ENCODE measurements at regions not wholly inside any gene's neighbourhood (a gene's known extent, or its start where the extent isn't known, plus 50 kb on each side); places are given as distances from the start of the nearest gene placed in this dataset.

DNA sequence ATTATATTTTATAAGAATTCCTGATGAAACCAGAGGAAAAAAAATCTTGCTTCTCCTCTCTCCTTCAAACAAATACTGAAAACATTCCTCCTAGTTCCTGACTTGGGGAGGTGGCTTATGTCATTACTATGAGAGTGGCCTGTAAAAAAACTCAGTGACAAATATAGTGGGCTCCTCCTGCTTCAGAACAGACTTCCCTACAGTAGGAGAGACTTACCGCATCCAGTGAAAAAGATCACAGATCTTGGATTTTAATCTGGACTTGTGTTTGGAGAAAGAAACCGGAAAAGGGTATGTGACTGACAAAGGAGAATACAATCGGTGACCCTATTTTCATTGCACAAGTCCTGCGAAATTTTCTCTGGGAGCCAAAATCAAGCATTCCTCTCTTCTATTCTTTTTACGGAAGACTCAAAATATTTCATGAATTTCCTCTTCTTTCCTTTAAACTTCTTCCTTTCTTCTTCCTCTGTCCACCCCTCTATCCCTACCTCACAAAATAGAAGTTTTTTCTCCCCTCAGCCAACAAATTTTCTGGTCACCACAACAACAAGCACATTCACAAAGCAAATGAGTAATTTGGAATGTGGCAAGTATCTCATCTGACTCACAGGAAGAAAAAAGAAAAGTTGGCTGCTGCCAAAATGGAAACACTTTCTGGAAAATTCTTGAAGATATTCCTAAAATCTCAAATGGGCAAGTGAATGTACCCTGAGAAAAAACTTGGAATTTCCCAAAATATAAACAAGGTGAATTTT is 185.1 kb upstream of the CDKN3 start:
- TF ChIP-seq, protein P1, sequence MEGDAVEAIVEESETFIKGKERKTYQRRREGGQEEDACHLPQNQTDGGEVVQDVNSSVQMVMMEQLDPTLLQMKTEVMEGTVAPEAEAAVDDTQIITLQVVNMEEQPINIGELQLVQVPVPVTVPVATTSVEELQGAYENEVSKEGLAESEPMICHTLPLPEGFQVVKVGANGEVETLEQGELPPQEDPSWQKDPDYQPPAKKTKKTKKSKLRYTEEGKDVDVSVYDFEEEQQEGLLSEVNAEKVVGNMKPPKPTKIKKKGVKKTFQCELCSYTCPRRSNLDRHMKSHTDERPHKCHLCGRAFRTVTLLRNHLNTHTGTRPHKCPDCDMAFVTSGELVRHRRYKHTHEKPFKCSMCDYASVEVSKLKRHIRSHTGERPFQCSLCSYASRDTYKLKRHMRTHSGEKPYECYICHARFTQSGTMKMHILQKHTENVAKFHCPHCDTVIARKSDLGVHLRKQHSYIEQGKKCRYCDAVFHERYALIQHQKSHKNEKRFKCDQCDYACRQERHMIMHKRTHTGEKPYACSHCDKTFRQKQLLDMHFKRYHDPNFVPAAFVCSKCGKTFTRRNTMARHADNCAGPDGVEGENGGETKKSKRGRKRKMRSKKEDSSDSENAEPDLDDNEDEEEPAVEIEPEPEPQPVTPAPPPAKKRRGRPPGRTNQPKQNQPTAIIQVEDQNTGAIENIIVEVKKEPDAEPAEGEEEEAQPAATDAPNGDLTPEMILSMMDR (IDR thresholded peaks at IDR 0.05), result no peak
- no peak for TF ChIP-seq POLR2A (IDR thresholded peaks at IDR 0.05)

Data from right lobe of liver (tissue), 4 donors.